ENCODE measurements at regions not wholly inside any gene's neighbourhood (a gene's known extent, or its start where the extent isn't known, plus 50 kb on each side); places are given as distances from the start of the nearest gene placed in this dataset.
A peak's percentile ranks its signal among the peaks of the same experiment; 100 is the strongest.
"Not testable (repeated sequence)": the region's sequence is repeated elsewhere in the genome, so short reads cannot be mapped to it uniquely, and the experiment has no call there.

DNA sequence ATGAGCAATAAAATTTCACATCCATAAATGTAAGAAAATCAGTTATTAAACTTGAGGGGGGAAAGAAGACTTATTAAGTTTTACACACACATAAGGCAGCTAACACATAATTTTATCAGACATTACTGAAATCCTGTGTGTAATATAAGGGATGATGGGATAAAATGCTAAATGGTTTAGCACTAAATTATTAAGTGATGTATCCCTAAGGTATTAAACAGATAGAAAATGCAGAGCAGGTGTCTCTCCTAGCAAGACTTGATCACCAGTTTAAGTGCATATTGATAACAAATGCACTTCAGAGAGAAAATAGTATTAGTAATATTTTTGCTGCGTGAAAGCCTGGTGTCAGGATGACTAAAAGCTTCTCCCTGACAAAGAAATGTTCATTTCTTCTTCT is 172.8 kb upstream of the ZFP64 start:
- no peak for DNase-seq

DNA sequence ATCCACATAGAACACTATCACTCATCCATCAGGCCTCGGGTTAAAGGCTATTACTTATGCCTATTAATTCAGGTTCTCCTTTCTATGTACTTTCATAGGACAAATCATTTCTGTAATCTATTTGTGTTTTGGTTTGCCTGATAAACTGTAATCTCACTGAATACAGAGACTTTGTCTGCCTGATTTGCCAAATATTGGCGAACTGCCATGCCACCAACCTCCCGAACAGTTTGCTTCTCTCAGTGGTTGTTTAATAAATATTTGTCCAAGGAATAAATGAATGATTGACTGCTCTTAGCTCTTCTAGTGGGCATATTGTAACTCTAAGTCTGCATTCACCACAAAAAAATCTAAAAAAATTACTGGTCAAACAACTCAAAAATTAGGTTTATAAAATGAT is 170.1 kb upstream of the ZFP64 start:
- no peak for DNase-seq

DNA sequence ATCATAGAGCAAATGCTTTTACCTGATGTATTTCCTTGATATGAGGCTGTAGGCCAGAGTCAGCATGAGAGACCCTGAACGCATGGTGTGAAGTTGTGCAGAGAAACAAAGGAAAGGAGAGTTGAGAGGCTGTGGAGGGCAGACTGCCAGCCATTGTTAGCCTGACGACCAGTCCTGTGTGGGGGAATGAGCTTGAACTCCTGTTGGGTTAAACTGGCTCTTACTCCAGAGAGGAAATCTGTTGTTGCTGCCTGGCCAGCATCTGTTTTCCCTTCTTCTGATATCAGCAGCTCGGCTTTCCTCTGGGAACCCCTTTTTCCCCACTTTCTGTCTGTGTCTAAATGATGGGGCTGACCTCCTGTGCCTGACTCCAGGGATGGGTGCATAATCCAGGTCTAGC is 158.2 kb upstream of the ZFP64 start:
- no peak for DNase-seq

DNA sequence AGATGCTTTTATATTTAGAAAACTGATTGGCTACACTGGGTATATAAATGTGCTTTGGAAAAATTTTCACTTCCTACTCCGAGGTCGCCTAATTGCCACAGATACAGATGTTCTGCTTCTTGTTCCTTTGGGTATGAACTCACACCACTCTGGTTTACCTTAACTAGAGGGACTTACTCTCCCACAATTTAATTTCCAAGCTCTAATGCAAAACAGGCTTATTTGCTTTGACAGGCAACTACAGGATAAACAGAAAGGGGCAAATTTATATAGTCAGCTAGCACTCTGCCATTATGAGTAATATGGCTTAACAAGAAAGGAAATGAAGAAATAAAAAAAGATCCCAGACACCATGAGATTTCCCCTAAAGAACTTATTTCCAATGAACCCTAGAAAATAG is 156.9 kb upstream of the ZFP64 start:
- no peak for DNase-seq

DNA sequence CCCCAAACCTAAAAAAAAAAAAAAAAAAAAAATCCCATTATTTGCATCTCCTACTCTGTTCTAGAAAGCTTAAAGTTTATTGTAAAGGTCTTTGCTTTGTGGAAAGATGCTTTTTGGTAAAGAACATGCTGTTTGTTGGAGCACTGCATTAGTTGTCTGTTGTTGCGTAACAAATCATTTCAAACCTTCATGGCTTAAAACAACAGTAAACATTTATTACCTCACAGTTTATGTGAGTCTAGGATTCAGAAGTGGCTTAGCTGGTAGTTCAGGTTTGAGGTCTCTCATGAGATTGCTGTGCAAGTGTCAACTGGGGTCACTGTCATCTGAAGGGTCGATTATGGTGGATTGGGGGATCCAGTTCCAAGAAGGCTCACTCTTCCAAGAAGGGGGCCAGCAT is 155.2 kb upstream of the ZFP64 start:
- no peak for DNase-seq

DNA sequence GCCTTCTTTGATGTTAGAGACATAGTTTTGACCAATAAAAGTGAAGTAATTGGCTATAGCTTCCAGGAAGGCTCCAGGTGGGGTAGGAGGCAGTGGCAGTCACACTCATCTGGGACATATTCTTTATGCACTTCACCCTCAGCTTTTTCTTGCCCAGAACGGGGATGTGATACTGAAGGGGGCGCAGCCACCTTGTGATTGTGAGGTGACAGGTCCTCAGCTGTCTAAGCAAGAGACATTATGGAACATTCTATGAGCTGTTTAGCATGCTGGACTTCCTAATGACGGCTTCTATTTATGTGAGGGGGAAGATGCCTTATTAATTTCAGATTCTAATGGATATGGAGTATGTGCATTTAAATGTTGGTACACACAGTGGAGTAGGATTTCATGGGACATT is 151.3 kb upstream of the ZFP64 start:
- DNase-seq: no peak

DNA sequence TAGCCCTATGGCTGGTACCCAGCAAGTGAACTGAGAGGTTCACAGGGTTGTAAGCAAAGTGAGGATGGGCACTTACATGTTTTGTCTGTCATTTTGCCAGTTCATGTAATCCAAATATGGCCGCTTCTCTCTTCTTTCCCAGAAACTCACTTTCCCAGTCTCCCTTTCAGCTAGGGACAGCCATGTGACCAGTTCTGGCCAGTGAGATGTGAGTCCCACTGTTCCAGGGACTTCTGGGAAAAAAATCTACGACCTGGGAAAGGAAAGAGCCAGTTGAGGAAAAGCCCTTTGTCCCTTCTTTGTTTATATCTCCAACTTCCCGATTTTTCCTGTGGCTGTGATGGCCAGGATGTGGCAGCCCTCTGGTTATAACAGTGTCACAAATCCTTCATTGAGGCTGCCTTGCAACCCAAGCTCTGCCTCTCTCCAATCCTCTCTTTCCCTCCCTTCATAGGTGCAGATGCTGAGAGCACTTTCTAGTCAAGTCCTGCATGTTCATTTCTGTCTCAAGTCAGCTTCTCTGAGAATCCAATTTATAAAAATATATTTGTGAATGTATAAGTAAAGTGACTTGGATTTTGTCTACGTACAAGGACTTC is 148.6 kb upstream of the ZFP64 start:
- no peak for DNase-seq

DNA sequence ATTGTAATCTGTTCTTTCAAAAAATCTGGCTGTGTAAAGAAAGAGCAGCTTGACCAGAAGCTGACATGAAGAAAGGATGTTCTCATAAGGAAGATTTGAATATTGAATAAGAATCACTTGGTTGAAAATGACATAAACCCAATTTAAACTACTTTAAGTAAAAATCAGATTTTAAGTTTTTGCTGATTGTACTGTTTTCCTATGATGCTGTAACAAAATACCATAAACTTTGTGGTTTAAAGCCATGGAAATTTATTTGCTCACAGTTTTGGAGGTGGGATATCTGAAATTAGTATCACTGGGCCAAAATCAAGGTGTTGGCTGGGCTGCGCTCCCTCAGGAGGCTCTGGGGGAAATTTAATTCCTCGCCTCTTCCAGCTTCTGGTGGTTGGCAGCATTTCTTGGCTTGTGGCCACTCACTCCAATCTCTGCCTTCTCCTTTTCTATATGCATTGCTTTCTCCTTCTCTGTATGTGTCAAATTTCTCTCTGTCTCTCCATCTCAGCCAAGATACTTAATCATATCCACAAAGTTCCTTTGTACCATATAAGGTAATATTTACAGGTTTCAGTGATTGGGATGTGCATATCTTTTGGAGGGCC is 141.2 kb upstream of the ZFP64 start:
- no peak for DNase-seq

DNA sequence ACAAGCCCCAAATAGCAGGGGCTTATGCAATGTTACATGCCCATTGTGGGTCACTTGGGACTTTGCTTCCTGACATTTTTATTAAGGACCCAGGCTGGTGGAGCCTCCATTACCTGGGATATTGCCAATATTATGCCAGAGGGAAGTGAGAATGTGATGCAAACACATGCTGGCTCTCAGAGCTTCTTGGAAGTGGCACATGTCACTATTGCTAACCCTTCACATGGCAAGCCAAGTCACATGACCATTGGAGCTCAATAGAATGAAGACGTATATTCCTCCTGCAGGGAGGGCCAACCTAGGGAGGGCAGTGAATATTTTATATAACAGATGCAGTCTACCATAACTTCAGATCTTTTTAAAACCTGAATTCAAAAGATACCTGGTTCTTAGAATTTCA is 140.7 kb upstream of the ZFP64 start:
- DNase-seq: no peak

DNA sequence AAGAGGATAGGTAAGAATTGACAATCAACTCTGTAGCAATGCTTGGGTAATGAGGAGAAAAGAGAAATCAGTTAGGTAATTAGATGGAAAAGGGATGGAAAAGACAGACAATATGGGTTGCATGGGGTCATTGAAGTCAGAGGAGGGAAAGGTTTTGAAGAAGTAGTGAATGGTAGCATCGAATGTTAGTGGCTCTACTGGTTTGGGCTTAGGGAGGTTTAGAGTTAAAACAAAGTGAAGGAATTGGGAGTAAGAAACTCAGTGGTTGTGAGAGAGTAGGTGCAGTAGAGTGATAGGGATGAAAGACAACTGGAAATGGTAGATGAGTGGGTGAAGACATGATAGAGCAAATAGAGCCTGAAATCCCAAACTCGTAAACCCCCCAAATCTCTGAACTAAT is 140.1 kb upstream of the ZFP64 start:
- DNase-seq: no peak

DNA sequence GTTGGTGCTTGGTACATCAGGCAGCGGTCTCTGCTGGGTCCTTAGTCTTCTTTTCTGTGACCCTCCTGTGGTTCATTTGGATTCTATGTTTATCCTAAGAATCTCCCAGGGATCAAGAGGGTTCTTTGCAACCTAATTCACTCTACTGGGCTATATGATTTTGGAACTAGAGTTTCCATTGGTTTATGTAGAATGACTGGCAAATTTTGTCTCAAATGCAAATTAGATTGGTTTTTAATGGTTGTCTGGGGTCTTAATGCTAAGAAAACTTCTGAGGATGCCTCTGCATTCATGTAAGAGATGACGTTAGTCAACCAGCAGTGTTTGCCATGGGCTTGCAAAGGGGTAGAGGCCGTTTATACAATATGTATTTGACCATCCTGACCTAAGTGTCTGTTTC is 129.8 kb upstream of the ZFP64 start:
- no peak for DNase-seq

DNA sequence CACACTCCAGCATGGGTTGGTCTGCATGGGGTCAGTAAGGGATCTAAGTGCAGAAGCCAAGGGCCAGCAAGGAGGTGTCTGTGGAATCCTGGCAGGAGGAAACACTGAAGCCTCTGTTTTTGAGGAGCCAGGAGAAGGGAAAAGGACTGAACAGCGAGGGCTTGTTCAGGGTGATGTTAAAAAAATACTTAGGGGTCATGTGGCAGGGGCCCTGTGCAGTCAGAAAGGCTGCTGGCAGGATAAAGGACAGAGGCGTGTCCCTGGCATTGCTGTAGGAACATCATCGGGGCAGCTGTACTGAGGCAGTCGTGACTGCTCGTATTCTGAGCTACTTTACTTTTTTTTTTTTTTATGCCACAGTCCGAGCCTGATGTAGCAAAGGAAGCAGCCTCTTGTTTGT is 127.1 kb upstream of the ZFP64 start:
- no peak for DNase-seq

DNA sequence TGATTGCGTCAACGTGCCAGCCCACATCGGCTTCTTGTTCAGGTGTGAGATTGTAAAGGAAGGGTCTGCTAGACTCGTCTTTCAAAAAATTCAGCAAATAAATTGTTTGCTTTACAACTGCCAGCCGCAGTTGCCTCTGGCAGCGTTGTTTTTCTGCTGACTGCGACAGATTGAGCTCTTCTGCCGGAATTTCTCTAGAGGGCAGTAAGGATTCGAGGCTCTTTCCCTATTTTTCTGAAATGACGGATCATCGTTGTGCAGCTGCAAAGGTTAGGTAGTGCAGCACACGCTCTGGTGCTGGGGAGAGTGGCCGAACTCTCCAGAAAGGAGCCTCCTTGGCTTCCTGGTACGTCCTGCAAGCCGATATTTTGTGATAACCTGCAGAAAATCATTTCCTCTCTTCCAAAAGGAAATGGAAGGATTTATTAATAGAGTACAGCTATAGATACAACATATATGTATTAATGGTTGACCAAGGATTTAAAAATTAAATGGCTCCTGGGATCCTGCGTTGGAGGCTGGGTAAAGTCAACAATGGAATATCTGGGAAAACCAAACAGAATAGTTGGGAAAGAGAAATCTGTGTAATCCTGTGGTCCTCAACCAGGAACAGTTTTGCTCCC is 121.9 kb upstream of the ZFP64 start:
- DNase-seq: peak in 1 of 6 experiments; percentile 11

DNA sequence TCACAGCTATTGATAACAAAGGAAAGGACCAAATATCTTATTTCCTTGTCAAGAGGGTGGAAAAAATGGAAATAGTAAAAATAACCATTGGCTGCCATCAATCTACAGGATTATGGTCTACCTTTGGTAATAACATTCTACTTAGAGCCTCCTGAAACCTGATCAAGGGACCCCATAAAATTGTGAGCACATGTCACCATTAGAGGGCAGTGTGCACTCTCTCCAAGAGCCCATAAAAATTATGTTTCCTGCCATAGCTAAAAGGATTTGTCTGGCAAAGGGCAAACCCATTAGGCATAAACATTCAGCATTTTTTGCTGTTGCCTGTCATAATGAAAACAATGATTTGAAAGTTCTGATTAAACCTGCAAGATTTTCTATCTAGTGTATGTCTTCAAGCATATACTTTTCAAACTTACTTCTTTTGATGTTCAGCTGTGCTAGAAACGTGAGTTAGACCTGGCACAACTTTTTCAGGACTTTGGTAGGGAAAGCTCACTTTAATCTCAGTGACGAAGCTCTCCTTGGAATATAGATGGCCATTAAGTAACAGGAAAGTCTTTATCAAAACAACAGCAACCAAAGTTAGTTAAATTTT is 120.7 kb upstream of the ZFP64 start:
- peak in 5 of 6 experiments; percentile 24 to 74 (median 31) for DNase-seq

DNA sequence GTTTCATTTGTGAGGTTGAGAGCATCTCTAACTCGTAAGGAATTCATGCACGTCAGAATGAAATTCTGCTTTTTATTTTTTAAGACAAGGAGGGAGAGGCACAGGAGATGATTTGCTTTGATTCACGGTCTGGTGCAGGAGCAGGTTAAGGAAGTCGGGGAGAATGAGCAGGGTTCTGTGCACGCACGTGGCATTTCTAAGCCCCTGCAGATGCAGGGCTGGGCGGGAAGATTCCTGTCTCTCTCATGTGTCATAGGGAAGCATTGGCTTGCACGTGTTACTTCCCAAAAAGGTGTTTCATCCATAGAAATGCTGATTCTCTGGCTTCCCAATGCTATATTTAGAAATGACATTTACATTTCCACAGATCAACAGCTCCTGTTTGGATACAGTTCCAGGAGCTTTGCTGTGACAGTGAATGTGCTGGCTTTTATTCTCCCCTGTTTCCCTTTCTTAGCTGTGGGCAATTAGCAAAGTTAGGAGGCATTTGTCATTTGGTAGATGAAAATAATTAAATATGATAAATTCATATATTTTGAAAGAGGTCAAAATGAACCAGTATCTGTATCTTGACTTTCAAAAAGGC is 119.7 kb upstream of the ZFP64 start:
- DNase-seq: no peak

DNA sequence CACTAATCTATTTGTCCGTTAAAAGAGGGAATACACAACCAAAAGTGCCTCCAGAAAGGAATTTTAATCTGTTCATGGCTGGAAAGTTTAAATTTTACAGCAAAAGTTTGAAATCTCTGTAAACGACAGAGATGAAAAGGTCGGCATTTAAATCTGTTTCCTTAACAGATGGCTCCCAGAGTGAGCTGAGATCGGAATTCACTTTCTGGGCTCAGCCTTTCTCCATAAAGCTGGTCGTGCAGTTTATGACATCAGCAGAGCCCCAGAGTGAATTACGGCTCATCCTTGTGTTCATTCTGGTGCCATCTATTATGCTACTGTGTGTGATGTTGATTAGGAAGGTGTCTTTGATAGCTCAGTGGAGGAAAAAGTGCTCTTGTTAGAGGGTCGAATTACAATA is 117.6 kb upstream of the ZFP64 start:
- no peak for DNase-seq

DNA sequence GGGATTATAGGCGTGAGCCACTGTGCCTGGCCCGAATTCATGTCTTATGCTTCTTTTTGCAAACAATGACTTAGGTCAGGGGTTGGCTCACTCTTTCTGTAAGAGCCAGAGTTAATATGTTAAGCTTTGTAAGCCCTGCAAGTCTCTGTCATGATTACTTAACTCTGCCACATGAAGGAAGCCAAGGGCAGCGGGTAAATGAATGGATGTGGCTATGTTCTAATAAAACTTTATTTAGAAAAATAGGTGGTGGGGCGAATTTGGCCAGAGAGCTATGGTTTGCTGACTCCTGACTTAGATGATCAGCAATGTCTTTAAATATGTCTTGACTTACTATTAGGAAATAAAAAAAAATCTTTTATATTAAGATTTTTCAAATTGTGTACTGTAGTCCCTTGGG is 114.9 kb upstream of the ZFP64 start:
- DNase-seq: no peak

DNA sequence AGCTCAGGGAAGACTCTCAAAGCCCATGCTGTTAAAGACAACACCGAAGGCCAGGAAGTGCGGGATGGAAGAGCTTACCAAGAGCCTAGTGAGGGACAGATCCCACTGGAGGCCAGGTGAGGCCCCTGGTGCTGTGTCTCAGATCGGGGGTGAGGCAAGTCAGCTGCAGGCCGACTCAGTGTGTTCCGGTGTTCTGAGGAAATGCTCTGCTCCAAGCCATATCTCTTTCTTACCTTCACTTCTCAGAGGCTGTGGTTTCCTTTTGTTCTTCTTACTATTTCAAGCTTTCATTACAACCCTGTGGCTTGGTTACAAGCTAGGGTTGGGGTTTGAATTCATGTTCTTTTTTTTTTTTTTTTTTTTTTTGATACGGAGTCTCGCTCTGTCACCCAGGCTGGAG is 114.3 kb upstream of the ZFP64 start:
- DNase-seq: peak in 4 of 6 experiments; percentile 4 to 68 (median 40)

DNA sequence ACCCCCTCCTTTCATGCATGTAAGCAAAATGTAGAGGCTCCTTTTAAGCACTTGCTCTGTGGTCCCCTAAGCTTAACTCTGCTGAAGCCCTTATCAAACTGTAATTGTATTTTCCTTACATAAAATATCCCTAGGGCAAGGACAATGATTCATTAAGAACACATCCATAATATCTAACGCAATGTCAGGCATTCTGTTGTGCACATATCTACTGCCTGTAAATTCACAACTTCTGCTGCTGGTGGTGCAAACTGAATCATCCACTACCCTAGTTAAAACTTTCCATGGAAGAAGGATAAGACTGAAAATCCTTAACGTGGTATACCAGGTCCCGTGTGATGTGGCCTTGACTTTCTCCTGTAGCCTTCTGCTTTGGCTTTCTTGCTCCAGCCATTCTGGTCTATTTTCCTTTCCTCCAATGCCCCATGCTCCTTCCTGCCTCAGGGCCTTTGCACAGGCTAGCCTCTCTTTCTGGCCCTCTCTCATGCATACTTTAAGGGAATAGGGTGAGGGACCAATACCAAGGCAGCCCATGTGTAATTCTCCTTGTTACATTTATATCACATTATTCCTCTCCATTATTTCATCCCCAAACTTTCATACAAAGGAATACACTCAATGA is 113.6 kb upstream of the ZFP64 start:
- DNase-seq: no peak

DNA sequence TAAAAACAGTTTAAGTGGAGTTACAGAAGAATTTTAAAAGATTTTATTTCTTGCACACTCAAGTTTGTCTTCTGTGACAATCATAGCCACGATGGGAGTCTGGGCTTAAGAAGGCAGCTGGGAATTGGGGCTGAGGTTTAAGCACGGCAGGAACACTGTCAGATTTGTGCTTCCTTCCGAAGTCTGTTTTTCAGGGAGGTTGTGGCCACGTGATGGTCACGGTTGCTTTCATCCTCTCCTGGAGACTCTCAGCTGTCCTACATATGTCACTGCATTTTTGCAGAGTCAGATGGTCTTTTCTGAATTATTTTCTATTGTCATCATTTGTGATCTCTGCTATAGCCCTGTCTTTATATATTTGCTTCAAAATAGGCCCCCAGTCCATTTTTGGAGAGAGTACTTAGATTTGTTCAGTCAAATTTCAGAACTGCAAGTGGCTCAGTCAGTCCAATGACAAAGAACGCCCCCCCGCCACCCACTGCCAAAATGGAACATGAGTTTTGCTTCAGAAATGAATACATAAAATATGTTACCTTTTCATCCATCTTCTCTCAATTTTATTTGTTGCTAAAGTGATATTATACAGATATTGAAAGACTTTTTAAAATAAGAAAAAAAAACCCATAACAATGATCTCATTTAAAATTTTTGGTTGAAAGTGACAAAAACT is 111.8 kb upstream of the ZFP64 start:
- DNase-seq: no peak

DNA sequence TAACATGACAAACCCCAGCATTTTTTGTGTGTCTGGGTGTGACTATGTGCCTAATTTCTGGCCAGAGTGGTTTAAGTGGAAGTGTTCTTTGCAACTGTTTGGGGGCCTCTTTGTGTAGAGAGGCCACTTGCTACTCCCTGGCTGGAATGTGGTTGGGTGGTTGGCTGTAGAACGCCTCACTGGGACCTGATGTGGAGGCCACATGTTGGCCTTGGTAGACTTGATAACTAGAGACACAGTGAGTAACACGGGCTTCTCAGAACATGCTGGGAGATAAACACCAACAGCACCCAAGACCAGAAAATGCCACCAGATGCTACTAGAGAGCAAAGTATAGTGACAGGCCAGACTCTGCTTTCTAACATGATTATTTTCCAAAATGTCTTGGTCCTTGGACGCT is 111.2 kb upstream of the ZFP64 start:
- no peak for DNase-seq

DNA sequence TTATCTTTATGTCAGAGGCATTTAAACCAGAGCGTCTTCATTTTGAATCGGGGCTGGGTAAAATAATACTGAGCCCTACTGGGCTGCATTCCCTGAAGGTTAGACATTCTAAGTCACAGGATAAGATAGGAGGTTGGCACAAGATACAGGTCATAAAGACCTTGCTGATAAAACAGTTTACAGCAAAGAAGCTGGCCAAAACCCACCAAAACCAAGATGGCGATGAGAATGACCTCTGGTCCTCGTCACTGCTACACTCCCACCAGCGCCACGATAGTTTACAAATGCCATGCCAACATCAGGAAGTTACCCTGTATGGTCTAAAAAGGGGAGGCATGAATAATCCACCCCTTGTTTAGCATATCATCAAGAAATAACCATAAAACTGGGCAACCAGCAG is 110.5 kb upstream of the ZFP64 start:
- not testable (repeated sequence) for DNase-seq

DNA sequence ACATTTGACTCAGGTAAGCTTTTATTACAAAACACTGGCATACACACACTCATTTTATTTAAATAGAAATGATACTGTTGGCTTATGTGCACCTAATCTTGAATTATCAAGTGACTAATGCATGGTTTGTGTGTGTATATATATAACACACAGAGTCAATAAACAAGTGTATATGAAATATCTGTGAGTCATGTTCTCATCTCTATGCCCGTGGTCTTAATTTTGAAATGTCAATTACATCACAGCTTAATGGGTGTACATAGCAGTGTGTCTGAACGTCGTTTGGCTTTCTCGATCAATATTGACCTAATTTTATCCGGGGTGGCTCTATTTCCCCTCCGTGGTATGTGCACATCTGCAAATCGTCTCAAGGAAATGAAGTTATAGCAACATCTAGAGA is 104.0 kb upstream of the ZFP64 start:
- no peak for DNase-seq

Data from stimulated activated naive CD4-positive, alpha-beta T cell (primary cell).